A549 (cell line): ENCODE measurements at regions not wholly inside any gene's neighbourhood (a gene's known extent, or its start where the extent isn't known, plus 50 kb on each side); places are given as distances from the start of the nearest gene placed in this dataset.
"Not testable (repeated sequence)": the region's sequence is repeated elsewhere in the genome, so short reads cannot be mapped to it uniquely, and the experiment has no call there.

ENCODE experiments used
- ATAC-seq, 2 experiments: fragments of 200-7000 bp in 1 of 2; fragments of >200 bp in 1 of 2; cut with Nextera tagmentation in 1 of 2; cut with Tn5 transposase in 1 of 2; 3 replicates each; pipeline versions ENCODE4 v1.8.0 to v1.9.1; 2018 to 2020; ENCODE audit warnings: mild to moderate bottlenecking in 1 of 2, moderate library complexity in 1 of 2
- CTCF ChIA-PET: fragments of 300-600 bp; sonication (Branson Sonifier 250); formaldehyde crosslinking; extraction: SDS; loops from one replicate; lab custom pipeline; 2021; ENCODE audit warnings: antibody characterized with exemption, inconsistent platforms; lab: Yijun Ruan, JAX
- POLR2A ChIA-PET: fragments of 350-600 bp; formaldehyde crosslinking; extraction: SDS; loops from one replicate; lab custom pipeline; 2021; ENCODE audit warnings: antibody characterized with exemption, inconsistent platforms; lab: Yijun Ruan, JAX
- DNase-seq, 2 experiments: peaks; one replicate each; pipeline versions ENCODE4 v3.0.0 to v3.0.0-alpha.2; 2011 to 2016; ENCODE audit warnings: low read depth in 1 of 2, low spot score in 1 of 2
- FAIRE-seq: peaks from 2 replicates; lab custom pipeline; 2011; peaks lifted over from hg19 to GRCh38; lab: Jason Lieb, UNC
- H3K27ac ChIP-seq, 2 experiments: fragments of >200 bp; sonication (Bioruptor Twin); formaldehyde crosslinking; 3 replicates each; pipeline ENCODE4 v1.5.1; 2016 to 2017
- H3K4me1 ChIP-seq: fragments of >200 bp; sonication (Bioruptor Twin); formaldehyde crosslinking; 3 replicates; pipeline ENCODE4 v1.6.1; 2016
- H3K4me2 ChIP-seq: fragments of >200 bp; sonication (Bioruptor Twin); formaldehyde crosslinking; 3 replicates; pipeline ENCODE4 v1.6.1; 2016
- H3K4me3 ChIP-seq: fragments of >200 bp; sonication (Bioruptor Twin); formaldehyde crosslinking; 3 replicates; pipeline ENCODE4 v1.5.1; 2016
- H3K9me3 ChIP-seq: fragments of >200 bp; sonication (Bioruptor Twin); formaldehyde crosslinking; 3 replicates; pipeline ENCODE4 v1.6.1; 2016
- CBX8 ChIP-seq: fragments of 200-600 bp; sonication (generic); IDR thresholded peaks from 2 replicates; pipeline ENCODE4 v1.6.1; 2016
- EHF ChIP-seq: fragments of 250-450 bp; sonication (Bioruptor Pico); IDR thresholded peaks from 2 replicates; pipeline ENCODE4 v1.5.0; 2020; ENCODE audit warnings: mild to moderate bottlenecking
- NFE2L2 ChIP-seq: fragments of 150-350 bp; conservative IDR thresholded peaks from 2 replicates; pipeline ENCODE4 v1.6.1; 2014; ENCODE audit warnings: low read length
- NPAS2 ChIP-seq: fragments of 250-450 bp; sonication (Bioruptor Pico); IDR thresholded peaks from 2 replicates; pipeline ENCODE4 v1.8.0; 2022; ENCODE audit warnings: mild to moderate bottlenecking, moderate library complexity, borderline replicate concordance
- RCOR1 ChIP-seq: fragments of 150-350 bp; IDR thresholded peaks from 2 replicates; pipeline ENCODE4 v1.6.1; 2014; ENCODE audit warnings: antibody characterized with exemption, low read length, low read depth
- ZSCAN20 ChIP-seq: fragments of 250-450 bp; sonication (Bioruptor Pico); IDR thresholded peaks from 2 replicates; pipeline ENCODE4 v1.8.0; 2022; ENCODE audit warnings: mild to moderate bottlenecking, moderate library complexity
- WGBS: methylation state at CpG from one replicate; pipeline ENCODE4 v1.1.6; 2017; ENCODE audit errors: missing lambda C conversion rate; 5-methylcytosine and 5-hydroxymethylcytosine counted together
- TF ChIP-seq, protein P1 (sequence below): fragments of 200-600 bp; sonication (generic); IDR thresholded peaks from 2 replicates; pipeline ENCODE4 v1.6.1; 2016; ENCODE audit warnings: antibody characterized with exemption, mild to moderate bottlenecking, moderate library complexity
- TF ChIP-seq, protein P2 (sequence below): fragments of >200 bp; sonication (Bioruptor Twin); formaldehyde crosslinking; IDR thresholded peaks from 3 replicates; pipeline ENCODE4 v1.6.1; 2016
- TF ChIP-seq, protein P3 (sequence below): fragments of 150-350 bp; IDR thresholded peaks from 2 replicates; pipeline ENCODE4 v1.6.1; 2014; ENCODE audit warnings: low read depth, mild to moderate bottlenecking, low read length
- TF ChIP-seq, protein P4 (sequence below): fragments of 450-650 bp; IDR thresholded peaks from 2 replicates; pipeline ENCODE4 v1.6.1; 2014; ENCODE audit warnings: antibody characterized with exemption
- TF ChIP-seq, protein P5 (sequence below): fragments of 250-450 bp; sonication (Bioruptor Pico); IDR thresholded peaks from 2 replicates; pipeline ENCODE4 v1.5.0; 2021; ENCODE audit warnings: mild to moderate bottlenecking, moderate library complexity, borderline replicate concordance

DNA sequence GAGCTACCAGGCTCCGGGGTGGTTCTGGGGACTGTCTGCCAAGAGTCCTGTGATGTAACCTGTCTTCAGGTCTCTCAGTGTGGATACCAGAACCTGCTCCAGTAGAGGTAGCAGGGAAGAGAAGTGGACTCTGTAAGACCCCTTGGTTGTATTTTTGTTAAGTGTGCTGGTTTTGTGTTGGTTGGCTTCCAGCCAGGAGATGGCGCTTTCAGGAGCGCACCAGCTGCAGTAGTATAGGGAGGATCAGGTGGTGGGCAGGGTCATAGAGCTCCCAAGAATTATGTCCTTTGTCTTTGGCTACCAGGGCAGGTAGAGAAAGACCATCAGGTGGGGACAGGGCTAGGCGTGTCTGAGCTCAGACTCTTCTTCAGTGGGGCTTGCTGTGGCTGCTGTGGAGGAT is 1147.2 kb upstream of the ADGRL4 start (continued):
- TF ChIP-seq, protein P1, sequence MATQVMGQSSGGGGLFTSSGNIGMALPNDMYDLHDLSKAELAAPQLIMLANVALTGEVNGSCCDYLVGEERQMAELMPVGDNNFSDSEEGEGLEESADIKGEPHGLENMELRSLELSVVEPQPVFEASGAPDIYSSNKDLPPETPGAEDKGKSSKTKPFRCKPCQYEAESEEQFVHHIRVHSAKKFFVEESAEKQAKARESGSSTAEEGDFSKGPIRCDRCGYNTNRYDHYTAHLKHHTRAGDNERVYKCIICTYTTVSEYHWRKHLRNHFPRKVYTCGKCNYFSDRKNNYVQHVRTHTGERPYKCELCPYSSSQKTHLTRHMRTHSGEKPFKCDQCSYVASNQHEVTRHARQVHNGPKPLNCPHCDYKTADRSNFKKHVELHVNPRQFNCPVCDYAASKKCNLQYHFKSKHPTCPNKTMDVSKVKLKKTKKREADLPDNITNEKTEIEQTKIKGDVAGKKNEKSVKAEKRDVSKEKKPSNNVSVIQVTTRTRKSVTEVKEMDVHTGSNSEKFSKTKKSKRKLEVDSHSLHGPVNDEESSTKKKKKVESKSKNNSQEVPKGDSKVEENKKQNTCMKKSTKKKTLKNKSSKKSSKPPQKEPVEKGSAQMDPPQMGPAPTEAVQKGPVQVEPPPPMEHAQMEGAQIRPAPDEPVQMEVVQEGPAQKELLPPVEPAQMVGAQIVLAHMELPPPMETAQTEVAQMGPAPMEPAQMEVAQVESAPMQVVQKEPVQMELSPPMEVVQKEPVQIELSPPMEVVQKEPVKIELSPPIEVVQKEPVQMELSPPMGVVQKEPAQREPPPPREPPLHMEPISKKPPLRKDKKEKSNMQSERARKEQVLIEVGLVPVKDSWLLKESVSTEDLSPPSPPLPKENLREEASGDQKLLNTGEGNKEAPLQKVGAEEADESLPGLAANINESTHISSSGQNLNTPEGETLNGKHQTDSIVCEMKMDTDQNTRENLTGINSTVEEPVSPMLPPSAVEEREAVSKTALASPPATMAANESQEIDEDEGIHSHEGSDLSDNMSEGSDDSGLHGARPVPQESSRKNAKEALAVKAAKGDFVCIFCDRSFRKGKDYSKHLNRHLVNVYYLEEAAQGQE: no peak
- TF ChIP-seq EHF (CRISPR knock-in tag): no peak
- TF ChIP-seq, protein P2, sequence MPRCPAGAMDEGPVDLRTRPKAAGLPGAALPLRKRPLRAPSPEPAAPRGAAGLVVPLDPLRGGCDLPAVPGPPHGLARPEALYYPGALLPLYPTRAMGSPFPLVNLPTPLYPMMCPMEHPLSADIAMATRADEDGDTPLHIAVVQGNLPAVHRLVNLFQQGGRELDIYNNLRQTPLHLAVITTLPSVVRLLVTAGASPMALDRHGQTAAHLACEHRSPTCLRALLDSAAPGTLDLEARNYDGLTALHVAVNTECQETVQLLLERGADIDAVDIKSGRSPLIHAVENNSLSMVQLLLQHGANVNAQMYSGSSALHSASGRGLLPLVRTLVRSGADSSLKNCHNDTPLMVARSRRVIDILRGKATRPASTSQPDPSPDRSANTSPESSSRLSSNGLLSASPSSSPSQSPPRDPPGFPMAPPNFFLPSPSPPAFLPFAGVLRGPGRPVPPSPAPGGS: no peak
- TF ChIP-seq, all 56 proteins: peak for 0

DNA sequence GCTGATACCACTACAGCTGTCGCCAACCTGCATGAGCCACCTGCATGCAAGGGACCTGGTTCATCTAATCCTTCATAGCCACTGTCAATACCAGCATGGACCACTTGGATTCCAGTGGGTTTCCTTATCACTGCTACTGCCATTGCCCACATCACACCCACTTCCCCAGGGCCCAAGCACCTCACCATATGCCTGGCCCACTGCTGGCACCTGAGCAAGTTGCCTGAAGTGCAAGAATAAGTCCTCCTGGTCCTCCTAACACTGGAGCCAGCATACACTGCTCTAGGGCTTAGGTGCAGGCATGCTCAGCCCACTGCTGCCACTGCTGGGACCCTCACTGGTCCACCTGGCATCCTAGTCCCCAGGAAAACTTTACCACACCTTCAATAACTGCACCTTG is 1136.8 kb upstream of the ADGRL4 start:
- TF ChIP-seq, protein P3, sequence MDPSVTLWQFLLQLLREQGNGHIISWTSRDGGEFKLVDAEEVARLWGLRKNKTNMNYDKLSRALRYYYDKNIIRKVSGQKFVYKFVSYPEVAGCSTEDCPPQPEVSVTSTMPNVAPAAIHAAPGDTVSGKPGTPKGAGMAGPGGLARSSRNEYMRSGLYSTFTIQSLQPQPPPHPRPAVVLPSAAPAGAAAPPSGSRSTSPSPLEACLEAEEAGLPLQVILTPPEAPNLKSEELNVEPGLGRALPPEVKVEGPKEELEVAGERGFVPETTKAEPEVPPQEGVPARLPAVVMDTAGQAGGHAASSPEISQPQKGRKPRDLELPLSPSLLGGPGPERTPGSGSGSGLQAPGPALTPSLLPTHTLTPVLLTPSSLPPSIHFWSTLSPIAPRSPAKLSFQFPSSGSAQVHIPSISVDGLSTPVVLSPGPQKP: no peak
- no peak for TF ChIP-seq NPAS2 (CRISPR knock-in tag)
- TF ChIP-seq ZSCAN20: no peak
- TF ChIP-seq, protein P4, sequence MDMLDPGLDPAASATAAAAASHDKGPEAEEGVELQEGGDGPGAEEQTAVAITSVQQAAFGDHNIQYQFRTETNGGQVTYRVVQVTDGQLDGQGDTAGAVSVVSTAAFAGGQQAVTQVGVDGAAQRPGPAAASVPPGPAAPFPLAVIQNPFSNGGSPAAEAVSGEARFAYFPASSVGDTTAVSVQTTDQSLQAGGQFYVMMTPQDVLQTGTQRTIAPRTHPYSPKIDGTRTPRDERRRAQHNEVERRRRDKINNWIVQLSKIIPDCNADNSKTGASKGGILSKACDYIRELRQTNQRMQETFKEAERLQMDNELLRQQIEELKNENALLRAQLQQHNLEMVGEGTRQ: no peak
- TF ChIP-seq NFE2L2: no peak
- TF ChIP-seq, protein P5, sequence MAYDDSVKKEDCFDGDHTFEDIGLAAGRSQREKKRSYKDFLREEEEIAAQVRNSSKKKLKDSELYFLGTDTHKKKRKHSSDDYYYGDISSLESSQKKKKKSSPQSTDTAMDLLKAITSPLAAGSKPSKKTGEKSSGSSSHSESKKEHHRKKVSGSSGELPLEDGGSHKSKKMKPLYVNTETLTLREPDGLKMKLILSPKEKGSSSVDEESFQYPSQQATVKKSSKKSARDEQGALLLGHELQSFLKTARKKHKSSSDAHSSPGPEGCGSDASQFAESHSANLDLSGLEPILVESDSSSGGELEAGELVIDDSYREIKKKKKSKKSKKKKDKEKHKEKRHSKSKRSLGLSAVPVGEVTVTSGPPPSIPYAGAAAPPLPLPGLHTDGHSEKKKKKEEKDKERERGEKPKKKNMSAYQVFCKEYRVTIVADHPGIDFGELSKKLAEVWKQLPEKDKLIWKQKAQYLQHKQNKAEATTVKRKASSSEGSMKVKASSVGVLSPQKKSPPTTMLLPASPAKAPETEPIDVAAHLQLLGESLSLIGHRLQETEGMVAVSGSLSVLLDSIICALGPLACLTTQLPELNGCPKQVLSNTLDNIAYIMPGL (CRISPR knock-in tag): no peak
- TF ChIP-seq RCOR1: no peak
- TF ChIP-seq CBX8: no peak
- Histone ChIP-seq H3K27ac (no peak overlapping the region), H3K4me2 (no peak overlapping the region), H3K9me3 (no peaks in the 10 kb centered on the region), H3K4me3 (no peak overlapping the region), H3K4me1 (no peaks in the 10 kb centered on the region)
- CTCF ChIA-PET: no interaction called here
- FAIRE-seq (no peak), DNase-seq (no peak), ATAC-seq (no peak)
- 0% methylated on average over 1 of the region's 1 CpG for WGBS
- POLR2A ChIA-PET: no interaction called here

DNA sequence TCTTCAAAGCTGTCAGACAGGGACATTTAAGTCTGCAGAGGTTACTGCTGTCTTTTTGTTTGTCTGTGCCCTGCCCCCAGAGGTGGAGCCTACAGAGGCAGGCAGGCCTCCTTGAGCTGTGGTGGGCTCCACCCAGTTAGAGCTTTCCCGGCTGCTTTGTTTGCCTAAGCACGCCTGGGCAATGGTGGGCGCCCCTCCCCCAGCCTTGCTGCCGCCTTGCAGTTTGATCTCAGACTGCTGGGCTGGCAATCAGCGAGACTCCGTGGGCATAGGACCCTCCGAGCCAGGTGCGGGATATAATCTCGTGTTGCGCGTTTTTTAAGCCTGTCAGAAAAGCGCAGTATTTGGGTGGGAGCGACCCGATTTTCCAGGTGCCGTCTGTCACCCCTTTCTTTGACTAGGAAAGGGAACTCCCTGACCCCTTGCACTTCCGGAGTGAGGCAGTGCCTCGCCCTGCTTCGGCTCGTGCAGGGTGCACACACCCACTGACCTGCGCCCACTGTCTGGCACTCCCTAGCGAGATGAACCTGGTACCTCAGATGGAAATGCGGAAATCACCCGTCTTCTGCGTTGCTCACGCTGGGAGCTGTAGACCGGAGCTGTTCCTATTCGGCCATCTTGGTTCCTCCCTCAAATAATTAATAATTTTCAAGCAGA is 1131.5 kb upstream of the ADGRL4 start:
- H3K27ac ChIP-seq, DNase-seq, ATAC-seq, H3K4me3 ChIP-seq, H3K4me1 ChIP-seq, CTCF ChIA-PET, H3K9me3 ChIP-seq, H3K4me2 ChIP-seq, FAIRE-seq, POLR2A ChIA-PET: not testable (repeated sequence)
- WGBS: 69% methylated on average over 16 of the region's 27 CpGs
